ENCODE measurements at regions not wholly inside any gene's neighbourhood (a gene's known extent, or its start where the extent isn't known, plus 50 kb on each side); places are given as distances from the start of the nearest gene placed in this dataset.

- peaks cover 2 to 6% of the 10 kb centered on the region in 2 donors for H3K9me3 ChIP-seq (replicated peaks in 1 of 2; ENCODE audit: control insufficient read depth in 1 of 2, insufficient read depth in 1 of 2, low read length in 2 of 2)
- no peak overlapping the region for H3K27ac ChIP-seq (ENCODE audit: low read depth in 1 of 2, low read length in 2 of 2)
- no peak overlapping the region for H3K27ac Mint-ChIP-seq
- no peaks in the 10 kb centered on the region for H3K4me1 ChIP-seq (ENCODE audit: control insufficient read depth in 1 of 2, insufficient read depth in 2 of 2, low read length in 2 of 2)
- no peak overlapping the region for H3K4me2 ChIP-seq (replicated peaks; ENCODE audit: extremely low read depth, low read length, poor library complexity, severe bottlenecking)
- intact Hi-C loops (cut with micrococcal nuclease) = no loop called here
- H4K20me1 ChIP-seq (ENCODE audit: insufficient read depth, low read length) = no peaks in the 10 kb centered on the region
- no CpG with 5 or more reads among the region's 4 CpGs for WGBS (ENCODE audit: insufficient coverage)
- no peaks in the 10 kb centered on the region for H3K27me3 ChIP-seq (ENCODE audit: control insufficient read depth in 2 of 2, insufficient read depth in 2 of 2, low read length in 2 of 2)
- no peak for DNase-seq
- TF ChIP-seq CTCF (IDR thresholded peaks at IDR 0.05) = no peak
- H3K9me3 Mint-ChIP-seq = peaks cover 2 to 9% (median 6%) of the 10 kb centered on the region in 7 donors
- H3K27me3 Mint-ChIP-seq (ENCODE audit: low read depth in 3 of 3) = peaks cover 0 to 2% (median 0%) of the 10 kb centered on the region in 3 donors
- H3K4me3 Mint-ChIP-seq = no peak overlapping the region
- H3K36me3 ChIP-seq (replicated peaks in 1 of 2; ENCODE audit: control insufficient read depth in 1 of 2, insufficient read depth in 2 of 2, low read length in 2 of 2) = no peaks in the 10 kb centered on the region
- H3K36me3 Mint-ChIP-seq = no peaks in the 10 kb centered on the region
- H3K9ac ChIP-seq (ENCODE audit: insufficient read depth, low read length, poor library complexity, severe bottlenecking) = no peak overlapping the region
- no peaks in the 10 kb centered on the region for H3K4me1 Mint-ChIP-seq
- H2AFZ ChIP-seq (ENCODE audit: insufficient read depth, low read depth, low read length, poor library complexity, severe bottlenecking) = no peak overlapping the region
- H3K4me3 ChIP-seq (replicated peaks in 1 of 3; ENCODE audit: low read depth in 2 of 3, low read length in 3 of 3) = no peak overlapping the region
- no peaks in the 10 kb centered on the region for H3K79me2 ChIP-seq (ENCODE audit: insufficient read depth, low read length)
Observed at GRCh38 chr5:164966611-164967010, 1461.2 kb downstream of the MAT2B start.

GRCh38 chr5:164967354-164967753 lies 1461.9 kb downstream of the MAT2B start:
- H2AFZ ChIP-seq (ENCODE audit: insufficient read depth, low read depth, low read length, poor library complexity, severe bottlenecking) = no peak overlapping the region
- no peaks in the 10 kb centered on the region for H3K79me2 ChIP-seq (ENCODE audit: insufficient read depth, low read length)
- H3K4me3 ChIP-seq (replicated peaks in 1 of 3; ENCODE audit: low read depth in 2 of 3, low read length in 3 of 3) = no peak overlapping the region
- H3K9me3 ChIP-seq (replicated peaks in 1 of 2; ENCODE audit: control insufficient read depth in 1 of 2, insufficient read depth in 1 of 2, low read length in 2 of 2) = peaks cover 2 to 6% of the 10 kb centered on the region in 2 donors
- intact Hi-C loops (cut with micrococcal nuclease) = no loop called here
- no peaks in the 10 kb centered on the region for H4K20me1 ChIP-seq (ENCODE audit: insufficient read depth, low read length)
- DNase-seq = no peak
- no peaks in the 10 kb centered on the region for H3K4me1 ChIP-seq (ENCODE audit: control insufficient read depth in 1 of 2, insufficient read depth in 2 of 2, low read length in 2 of 2)
- H3K9me3 Mint-ChIP-seq = peaks cover 2 to 9% (median 6%) of the 10 kb centered on the region in 7 donors
- H3K36me3 Mint-ChIP-seq = no peaks in the 10 kb centered on the region
- H3K27ac Mint-ChIP-seq = no peak overlapping the region
- no peak overlapping the region for H3K9ac ChIP-seq (ENCODE audit: insufficient read depth, low read length, poor library complexity, severe bottlenecking)
- no peaks in the 10 kb centered on the region for H3K36me3 ChIP-seq (replicated peaks in 1 of 2; ENCODE audit: control insufficient read depth in 1 of 2, insufficient read depth in 2 of 2, low read length in 2 of 2)
- no peak overlapping the region for H3K4me3 Mint-ChIP-seq
- no peak overlapping the region for H3K4me2 ChIP-seq (replicated peaks; ENCODE audit: extremely low read depth, low read length, poor library complexity, severe bottlenecking)
- no peak overlapping the region for H3K27ac ChIP-seq (ENCODE audit: low read depth in 1 of 2, low read length in 2 of 2)
- H3K4me1 Mint-ChIP-seq = no peaks in the 10 kb centered on the region
- H3K27me3 ChIP-seq (ENCODE audit: control insufficient read depth in 2 of 2, insufficient read depth in 2 of 2, low read length in 2 of 2) = no peaks in the 10 kb centered on the region
- WGBS (ENCODE audit: insufficient coverage) = no CpG with 5 or more reads among the region's 1 CpG
- TF ChIP-seq CTCF (IDR thresholded peaks at IDR 0.05) = no peak
- H3K27me3 Mint-ChIP-seq (ENCODE audit: low read depth in 3 of 3) = peaks cover 0 to 2% (median 0%) of the 10 kb centered on the region in 3 donors

All from CD14-positive monocyte (primary cell).